GM23338 (cell line): ENCODE measurements at regions not wholly inside any gene's neighbourhood (a gene's known extent, or its start where the extent isn't known, plus 50 kb on each side); places are given as distances from the start of the nearest gene placed in this dataset.

Experiments used
- ATAC-seq: fragments of 200-7000 bp; cut with Tn5 transposase; 3 replicates; pipeline ENCODE4 v1.9.1; 2020
- DNase-seq: peaks from one replicate; pipeline ENCODE4 v3.0.0-alpha.2; 2015; ENCODE audit warnings: low spot score
- H2AFZ ChIP-seq: fragments of 200-600 bp; sonication (generic); 2 replicates; pipeline ENCODE4 v1.8.0; 2016; ENCODE audit warnings: antibody characterized with exemption, mild to moderate bottlenecking, moderate library complexity
- H3F3A ChIP-seq: fragments of 200-600 bp; sonication (generic); replicated peaks from 2 replicates; pipeline ENCODE4 v1.8.0; 2017; ENCODE audit warnings: antibody characterized with exemption, mixed run types, low read depth
- H3K27ac ChIP-seq: fragments of 200-600 bp; sonication (generic); 2 replicates; pipeline ENCODE4 v1.6.1; 2016; ENCODE audit warnings: low read depth
- H3K27me3 ChIP-seq: fragments of 200-600 bp; sonication (generic); 2 replicates; pipeline ENCODE4 v1.8.0; 2016; ENCODE audit warnings: mild to moderate bottlenecking, mixed run types, moderate library complexity; ENCODE audit not compliant: insufficient read depth
- H3K36me3 ChIP-seq: fragments of 200-600 bp; sonication (generic); 2 replicates; pipeline ENCODE4 v1.8.0; 2016; ENCODE audit warnings: mild to moderate bottlenecking; ENCODE audit not compliant: insufficient read depth
- H3K4me1 ChIP-seq: fragments of 200-600 bp; sonication (generic); 2 replicates; pipeline ENCODE4 v1.8.0; 2016; ENCODE audit warnings: mild to moderate bottlenecking, moderate library complexity; ENCODE audit not compliant: insufficient read depth
- H3K4me2 ChIP-seq: fragments of 200-600 bp; sonication (generic); 2 replicates; pipeline ENCODE4 v1.7.1; 2017; ENCODE audit warnings: mixed run types
- H3K4me3 ChIP-seq: fragments of 200-600 bp; sonication (generic); 2 replicates; pipeline ENCODE4 v1.6.1; 2016; ENCODE audit warnings: mixed run types
- H3K79me2 ChIP-seq: fragments of 200-600 bp; sonication (generic); replicated peaks from 2 replicates; pipeline ENCODE4 v1.8.0; 2017; ENCODE audit warnings: mild to moderate bottlenecking; ENCODE audit not compliant: insufficient read depth
- H3K9me2 ChIP-seq: fragments of 200-600 bp; sonication (generic); 2 replicates; pipeline ENCODE4 v1.8.0; 2017; ENCODE audit not compliant: insufficient read depth
- H4K20me1 ChIP-seq: fragments of 200-600 bp; sonication (generic); replicated peaks from 2 replicates; pipeline ENCODE4 v1.8.0; 2017; ENCODE audit warnings: mild to moderate bottlenecking; ENCODE audit not compliant: insufficient read depth
- H3K27ac Mint-ChIP-seq: 2 replicates; pipeline ENCODE4 v1.8.0; 2020; ENCODE audit warnings: inconsistent platforms, mild to moderate bottlenecking, moderate library complexity, mixed read lengths
- H3K27me3 Mint-ChIP-seq: 3 replicates; pipeline ENCODE4 v1.8.0; 2022; ENCODE audit warnings: low read depth, mild to moderate bottlenecking, moderate library complexity, mixed read lengths, inconsistent platforms; ENCODE audit not compliant: insufficient read depth, poor library complexity
- H3K36me3 Mint-ChIP-seq: 3 replicates; pipeline ENCODE4 v1.8.0; 2021; ENCODE audit warnings: low read depth, mild to moderate bottlenecking, inconsistent platforms, moderate library complexity, mixed read lengths
- H3K4me1 Mint-ChIP-seq: 3 replicates; pipeline ENCODE4 v1.8.0; 2020; ENCODE audit warnings: mild to moderate bottlenecking, inconsistent platforms, mixed read lengths
- H3K4me3 Mint-ChIP-seq: 3 replicates; pipeline ENCODE4 v1.8.0; 2021; ENCODE audit warnings: moderate library complexity, mild to moderate bottlenecking, inconsistent platforms, mixed read lengths
- H3K9me3 Mint-ChIP-seq: 3 replicates; pipeline ENCODE4 v1.8.0; 2020; ENCODE audit warnings: moderate library complexity, mild to moderate bottlenecking, inconsistent platforms, mixed read lengths
- CREB1 ChIP-seq: fragments of 250-450 bp; sonication (Bioruptor Pico); IDR thresholded peaks from 2 replicates; pipeline ENCODE4 v1.5.0; 2020; ENCODE audit warnings: low read depth, mild to moderate bottlenecking, moderate library complexity
- EZH2 ChIP-seq: fragments of 200-600 bp; sonication (generic); IDR thresholded peaks from one replicate; pipeline ENCODE4 v1.8.0; 2017; ENCODE audit warnings: antibody characterized with exemption, mild to moderate bottlenecking, low read depth; ENCODE audit not compliant: unreplicated experiment
- JUNB ChIP-seq: IDR thresholded peaks from one replicate; pipeline ENCODE4 v1.6.1; 2016; ENCODE audit warnings: antibody characterized with exemption; ENCODE audit not compliant: unreplicated experiment
- NANOG ChIP-seq: IDR thresholded peaks from 2 replicates; pipeline ENCODE4 v1.6.1; 2016; ENCODE audit warnings: antibody characterized with exemption, borderline replicate concordance
- STAT1 ChIP-seq: IDR thresholded peaks from one replicate; pipeline ENCODE4 v1.6.1; 2016; ENCODE audit warnings: antibody characterized with exemption; ENCODE audit not compliant: unreplicated experiment
- ZNF114 ChIP-seq: fragments of 250-450 bp; sonication (Bioruptor Pico); IDR thresholded peaks from 2 replicates; pipeline ENCODE4 v1.5.0; 2020; ENCODE audit warnings: mild to moderate bottlenecking, moderate library complexity
- ZNF331 ChIP-seq: fragments of 250-450 bp; sonication (Bioruptor Pico); IDR thresholded peaks from 2 replicates; pipeline ENCODE4 v1.5.0; 2020; ENCODE audit warnings: low read depth, mild to moderate bottlenecking, moderate library complexity
- ZNF462 ChIP-seq: fragments of 250-450 bp; sonication (Bioruptor Pico); IDR thresholded peaks from 2 replicates; pipeline ENCODE4 v1.5.0; 2020; ENCODE audit warnings: mild to moderate bottlenecking, moderate library complexity
- TF ChIP-seq, protein P1 (sequence below): IDR thresholded peaks from one replicate; pipeline ENCODE4 v1.6.1; 2018; ENCODE audit warnings: antibody characterized with exemption; ENCODE audit not compliant: unreplicated experiment
- TF ChIP-seq, protein P2 (sequence below), 2 experiments: fragments of 200-600 bp in 1 of 2; sonication (generic) in 1 of 2; conservative IDR thresholded peaks; 2 replicates each; pipeline versions ENCODE4 v1.5.1 to v1.6.1; 2016 to 2017; ENCODE audit warnings: antibody characterized with exemption in 2 of 2, low read depth in 2 of 2, mild to moderate bottlenecking in 2 of 2, moderate library complexity in 1 of 2

DNA sequence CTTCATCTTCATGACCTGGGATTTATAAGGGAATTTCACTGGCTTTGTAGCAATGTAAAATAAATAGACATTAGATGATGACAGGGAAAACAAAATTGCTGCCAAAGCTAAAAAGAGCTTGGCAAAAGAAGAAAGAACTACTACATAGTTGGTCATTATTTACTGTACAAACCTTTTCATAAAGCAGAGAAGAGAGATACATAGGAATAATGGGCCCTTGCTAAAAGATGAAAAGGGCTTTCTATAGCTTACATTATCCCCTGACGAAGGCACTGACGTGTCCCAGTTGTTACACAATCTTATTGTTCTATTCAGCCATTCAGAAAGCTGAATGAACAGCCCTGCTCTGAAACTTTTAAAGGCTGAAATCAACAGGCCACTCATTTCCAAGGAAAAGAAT is 57.1 kb downstream of the ZC3H11B start (continued):
- TF ChIP-seq, protein P1, sequence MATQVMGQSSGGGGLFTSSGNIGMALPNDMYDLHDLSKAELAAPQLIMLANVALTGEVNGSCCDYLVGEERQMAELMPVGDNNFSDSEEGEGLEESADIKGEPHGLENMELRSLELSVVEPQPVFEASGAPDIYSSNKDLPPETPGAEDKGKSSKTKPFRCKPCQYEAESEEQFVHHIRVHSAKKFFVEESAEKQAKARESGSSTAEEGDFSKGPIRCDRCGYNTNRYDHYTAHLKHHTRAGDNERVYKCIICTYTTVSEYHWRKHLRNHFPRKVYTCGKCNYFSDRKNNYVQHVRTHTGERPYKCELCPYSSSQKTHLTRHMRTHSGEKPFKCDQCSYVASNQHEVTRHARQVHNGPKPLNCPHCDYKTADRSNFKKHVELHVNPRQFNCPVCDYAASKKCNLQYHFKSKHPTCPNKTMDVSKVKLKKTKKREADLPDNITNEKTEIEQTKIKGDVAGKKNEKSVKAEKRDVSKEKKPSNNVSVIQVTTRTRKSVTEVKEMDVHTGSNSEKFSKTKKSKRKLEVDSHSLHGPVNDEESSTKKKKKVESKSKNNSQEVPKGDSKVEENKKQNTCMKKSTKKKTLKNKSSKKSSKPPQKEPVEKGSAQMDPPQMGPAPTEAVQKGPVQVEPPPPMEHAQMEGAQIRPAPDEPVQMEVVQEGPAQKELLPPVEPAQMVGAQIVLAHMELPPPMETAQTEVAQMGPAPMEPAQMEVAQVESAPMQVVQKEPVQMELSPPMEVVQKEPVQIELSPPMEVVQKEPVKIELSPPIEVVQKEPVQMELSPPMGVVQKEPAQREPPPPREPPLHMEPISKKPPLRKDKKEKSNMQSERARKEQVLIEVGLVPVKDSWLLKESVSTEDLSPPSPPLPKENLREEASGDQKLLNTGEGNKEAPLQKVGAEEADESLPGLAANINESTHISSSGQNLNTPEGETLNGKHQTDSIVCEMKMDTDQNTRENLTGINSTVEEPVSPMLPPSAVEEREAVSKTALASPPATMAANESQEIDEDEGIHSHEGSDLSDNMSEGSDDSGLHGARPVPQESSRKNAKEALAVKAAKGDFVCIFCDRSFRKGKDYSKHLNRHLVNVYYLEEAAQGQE, result no peak
- no peak for TF ChIP-seq EZH2

- Mint-ChIP-seq H3K27me3 (peaks cover 3% of the 10 kb centered on the region), H3K36me3 (no peaks in the 10 kb centered on the region), H3K4me3 (no peak overlapping the region), H3K4me1 (peaks cover 16% of the 10 kb centered on the region), H3K27ac (no peak overlapping the region), H3K9me3 (no peaks in the 10 kb centered on the region)
- Histone ChIP-seq H3K36me3 (no peaks in the 10 kb centered on the region), H3K9me2 (no peaks in the 10 kb centered on the region), H4K20me1 (no peaks in the 10 kb centered on the region), H2AFZ (no peak overlapping the region), H3F3A (no peaks in the 10 kb centered on the region), H3K4me1 (no peaks in the 10 kb centered on the region), H3K27me3 (no peaks in the 10 kb centered on the region), H3K79me2 (no peaks in the 10 kb centered on the region), H3K27ac (no peak overlapping the region), H3K4me2 (no peak overlapping the region), H3K4me3 (no peak overlapping the region)
- DNase-seq (peak; percentile 82), ATAC-seq (peak; percentile 99)
- no peak for TF ChIP-seq ZNF114 (CRISPR knock-in tag)
- TF ChIP-seq, protein P1, result no peak
- no peak for TF ChIP-seq ZNF331 (CRISPR knock-in tag)
- TF ChIP-seq NANOG, result no peak
- no peak for TF ChIP-seq CREB1 (CRISPR knock-in tag)
- TF ChIP-seq JUNB, result no peak
- no peak for TF ChIP-seq STAT1
- no peak for TF ChIP-seq ZNF462 (CRISPR knock-in tag)
- TF ChIP-seq, protein P2, sequence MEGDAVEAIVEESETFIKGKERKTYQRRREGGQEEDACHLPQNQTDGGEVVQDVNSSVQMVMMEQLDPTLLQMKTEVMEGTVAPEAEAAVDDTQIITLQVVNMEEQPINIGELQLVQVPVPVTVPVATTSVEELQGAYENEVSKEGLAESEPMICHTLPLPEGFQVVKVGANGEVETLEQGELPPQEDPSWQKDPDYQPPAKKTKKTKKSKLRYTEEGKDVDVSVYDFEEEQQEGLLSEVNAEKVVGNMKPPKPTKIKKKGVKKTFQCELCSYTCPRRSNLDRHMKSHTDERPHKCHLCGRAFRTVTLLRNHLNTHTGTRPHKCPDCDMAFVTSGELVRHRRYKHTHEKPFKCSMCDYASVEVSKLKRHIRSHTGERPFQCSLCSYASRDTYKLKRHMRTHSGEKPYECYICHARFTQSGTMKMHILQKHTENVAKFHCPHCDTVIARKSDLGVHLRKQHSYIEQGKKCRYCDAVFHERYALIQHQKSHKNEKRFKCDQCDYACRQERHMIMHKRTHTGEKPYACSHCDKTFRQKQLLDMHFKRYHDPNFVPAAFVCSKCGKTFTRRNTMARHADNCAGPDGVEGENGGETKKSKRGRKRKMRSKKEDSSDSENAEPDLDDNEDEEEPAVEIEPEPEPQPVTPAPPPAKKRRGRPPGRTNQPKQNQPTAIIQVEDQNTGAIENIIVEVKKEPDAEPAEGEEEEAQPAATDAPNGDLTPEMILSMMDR (conservative IDR thresholded peaks at IDR 0.05; ENCODE audit: low read depth in 2 of 2), result no peak
Measured at GRCh38 chr1:219555031-219555692, 57.7 kb downstream of the ZC3H11B start.
